Activated T-cell treated with anti-CD3 and anti-CD28 coated beads, Interleukin-2, amount 50 U/mL, for 1 hour (primary cell): ENCODE measurements at regions not wholly inside any gene's neighbourhood (a gene's known extent, or its start where the extent isn't known, plus 50 kb on each side); places are given as distances from the start of the nearest gene placed in this dataset.
"Not testable (repeated sequence)": the region's sequence is repeated elsewhere in the genome, so short reads cannot be mapped to it uniquely, and the experiment has no call there.

ENCODE experiments used
- DNase-seq: peaks from one replicate; pipeline ENCODE4 v3.0.0-alpha.2; 2020

DNA sequence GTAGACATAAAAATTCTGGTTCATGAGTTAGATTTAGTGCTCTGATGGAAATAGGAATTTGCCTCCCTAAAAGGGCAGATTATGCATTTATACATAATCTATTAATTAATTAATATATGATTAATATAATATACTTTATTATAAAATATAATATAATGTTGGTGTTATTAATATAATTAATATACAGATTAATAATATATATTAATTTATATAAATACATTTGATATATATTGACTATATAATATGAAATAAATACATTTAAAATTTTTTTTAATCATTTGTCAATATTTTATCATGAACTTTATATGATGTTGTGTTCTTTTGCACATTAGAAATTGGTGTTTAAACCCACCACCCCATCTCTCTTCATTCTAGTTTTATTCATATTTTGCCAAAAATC is 652.1 kb upstream of the ZNF804A start:
- no peak for DNase-seq

DNA sequence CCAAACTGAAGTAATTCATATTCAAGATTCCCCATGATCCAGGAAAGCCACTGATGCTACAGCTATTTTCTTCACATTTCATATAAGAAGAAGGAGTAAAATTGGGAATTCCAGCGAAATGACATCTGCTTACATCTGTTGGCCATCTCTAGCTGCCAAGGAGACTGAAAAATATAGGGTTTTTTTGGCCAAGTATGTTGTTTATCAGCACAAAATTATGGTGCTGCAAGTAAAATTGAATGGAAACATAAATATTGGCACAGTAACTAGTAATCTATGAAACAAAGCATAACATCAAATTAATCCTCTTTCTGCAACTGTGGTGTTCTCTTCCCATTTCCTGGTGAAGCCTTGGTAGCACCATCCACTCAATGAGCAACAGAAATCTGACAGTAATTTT is 649.5 kb upstream of the ZNF804A start:
- DNase-seq, result no peak

DNA sequence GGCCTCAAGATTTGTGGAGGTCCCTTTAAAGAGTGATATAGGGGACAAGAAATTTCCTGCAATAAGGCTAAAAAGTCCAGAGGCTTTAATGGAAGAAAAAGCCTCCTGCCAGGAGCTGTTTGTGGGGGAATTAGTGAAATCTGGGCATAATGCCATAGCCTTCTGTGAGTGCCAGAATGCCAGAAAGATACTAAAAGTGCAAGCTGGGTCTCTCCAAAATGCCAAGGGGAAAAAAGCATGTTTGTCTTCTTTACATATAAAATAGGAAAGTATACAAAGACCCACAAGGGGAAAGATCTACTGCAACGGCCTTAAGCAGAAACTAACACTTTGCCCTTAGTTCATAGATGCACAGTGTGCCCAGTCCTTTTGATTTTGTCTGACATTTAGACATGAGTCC is 647.7 kb upstream of the ZNF804A start:
- no peak for DNase-seq

DNA sequence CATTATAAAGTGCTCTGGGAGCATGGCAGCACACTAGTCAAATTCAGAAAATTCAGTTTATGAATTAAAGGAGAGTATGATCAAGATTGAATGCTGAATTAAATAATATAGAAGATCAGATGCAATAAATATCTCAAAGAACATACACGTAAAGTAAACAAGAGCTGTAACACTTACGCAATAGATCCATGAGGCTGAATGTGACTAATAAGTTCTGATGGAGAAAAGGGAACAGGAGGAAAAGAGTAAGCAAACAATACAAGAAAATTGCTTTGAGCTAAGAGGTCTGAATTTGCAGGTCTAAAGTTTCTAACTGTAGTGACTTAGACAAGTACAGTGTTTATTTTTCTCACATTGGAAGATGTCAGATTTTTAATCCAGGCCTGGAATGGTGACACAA is 646.7 kb upstream of the ZNF804A start:
- DNase-seq, result no peak

DNA sequence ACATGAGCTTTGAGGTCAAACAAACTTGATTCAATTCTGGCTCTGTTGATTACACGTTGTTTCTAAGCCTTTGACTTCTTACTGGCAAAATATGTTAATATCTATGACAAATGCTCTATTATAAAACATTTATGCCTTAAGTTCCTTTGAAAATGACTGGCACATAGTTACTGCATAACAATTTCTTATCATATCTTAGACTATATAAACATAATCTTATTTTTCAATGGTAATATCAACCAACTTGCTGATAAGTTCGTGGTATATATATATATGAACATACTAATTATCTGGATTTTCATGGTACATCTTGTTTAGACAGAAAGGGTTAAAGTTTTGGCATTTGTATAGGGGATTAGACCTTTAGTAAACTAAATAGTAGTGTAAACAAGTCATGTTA is 645.6 kb upstream of the ZNF804A start:
- no peak for DNase-seq

DNA sequence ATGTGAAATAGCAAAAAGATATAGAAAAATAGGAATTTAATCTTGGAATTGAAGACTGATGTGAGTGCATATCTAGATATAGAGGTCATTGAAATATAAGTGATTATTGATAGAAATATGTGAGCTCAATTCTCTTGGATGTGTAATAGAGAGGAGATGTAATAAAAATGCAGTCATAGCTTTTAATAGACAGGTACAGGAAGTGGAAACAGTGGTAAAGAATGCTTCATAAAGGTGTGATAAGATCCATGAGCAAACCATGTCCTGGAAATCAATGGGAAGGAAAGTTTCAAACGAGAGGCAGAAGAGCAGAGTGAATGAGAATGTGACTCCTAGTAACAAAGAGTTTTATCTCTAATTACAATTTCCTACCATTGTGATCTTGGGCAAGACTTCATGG is 634.7 kb upstream of the ZNF804A start:
- no peak for DNase-seq

DNA sequence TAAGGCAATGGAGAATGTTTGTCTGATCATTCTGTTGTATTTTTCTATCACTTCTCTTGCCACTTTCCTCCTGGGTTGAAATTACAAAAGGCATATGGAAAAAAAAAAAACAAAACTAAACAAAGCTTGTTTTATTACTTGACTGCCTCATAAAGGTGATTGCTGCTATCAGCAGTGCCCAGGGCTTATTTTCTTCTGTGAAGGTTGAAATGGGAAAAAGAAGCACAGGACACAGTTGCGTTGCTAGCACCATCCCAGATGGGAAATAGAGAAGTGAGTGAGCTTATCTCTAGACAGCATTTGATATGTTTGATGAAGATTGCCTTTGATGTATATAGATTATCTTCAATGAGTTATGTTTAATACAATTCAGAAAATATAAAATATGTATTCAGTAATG is 633.8 kb upstream of the ZNF804A start:
- no peak for DNase-seq

DNA sequence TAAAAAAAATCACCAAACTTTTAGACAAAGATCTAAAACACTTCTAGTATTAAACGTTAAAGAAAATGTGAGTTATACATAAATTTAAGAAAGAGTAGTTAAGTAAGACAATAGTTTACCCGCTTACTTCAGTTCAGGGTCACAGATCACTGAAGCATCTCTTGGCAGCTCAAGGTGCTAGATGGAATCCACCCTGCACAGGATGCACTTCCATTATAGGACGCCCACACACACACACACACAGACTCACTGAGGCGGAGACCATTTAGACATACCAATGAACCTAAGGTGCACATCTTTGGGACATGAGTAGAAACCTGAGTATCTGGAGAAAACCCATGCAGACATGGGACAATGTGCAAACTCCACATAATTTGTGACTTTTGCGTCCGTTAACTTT is 630.6 kb upstream of the ZNF804A start:
- no peak for DNase-seq

DNA sequence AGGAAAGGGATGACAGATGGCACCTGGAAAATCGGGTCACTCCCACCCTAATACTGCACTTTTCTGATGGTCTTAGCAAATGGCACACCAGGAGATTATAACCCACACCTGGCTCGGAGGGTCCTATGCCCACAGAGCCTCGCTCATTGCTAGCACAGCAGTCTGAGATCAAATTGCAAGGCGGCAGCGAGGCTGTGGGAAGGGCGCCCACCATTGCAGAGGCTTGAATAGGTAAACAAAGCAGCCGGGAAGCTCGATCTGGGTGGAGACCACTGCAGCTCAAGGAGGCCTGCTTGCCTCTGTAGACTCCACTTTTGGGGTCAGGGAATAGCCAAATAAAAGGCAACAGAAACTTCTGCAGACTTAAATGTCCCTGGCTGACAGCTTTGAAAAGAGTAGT is 622.7 kb upstream of the ZNF804A start:
- DNase-seq, result not testable (repeated sequence)

DNA sequence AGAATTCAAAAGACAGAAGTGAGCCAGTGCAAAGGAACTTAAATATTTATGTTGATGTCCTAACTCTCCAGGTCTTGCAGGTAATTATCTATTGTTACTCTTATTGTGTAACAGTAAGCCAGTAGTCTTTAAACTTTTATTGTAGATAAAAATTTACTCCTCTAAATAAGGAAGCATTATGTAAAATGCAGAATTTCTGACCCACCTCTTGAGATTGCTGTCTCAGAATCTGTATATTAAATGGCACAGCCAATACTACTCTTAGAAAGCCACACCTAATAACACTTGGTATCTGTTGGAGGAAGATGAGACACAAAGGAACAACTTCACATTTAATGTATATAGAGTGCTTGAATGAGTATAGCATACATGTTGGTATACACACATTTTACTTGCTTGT is 613.5 kb upstream of the ZNF804A start:
- no peak for DNase-seq

DNA sequence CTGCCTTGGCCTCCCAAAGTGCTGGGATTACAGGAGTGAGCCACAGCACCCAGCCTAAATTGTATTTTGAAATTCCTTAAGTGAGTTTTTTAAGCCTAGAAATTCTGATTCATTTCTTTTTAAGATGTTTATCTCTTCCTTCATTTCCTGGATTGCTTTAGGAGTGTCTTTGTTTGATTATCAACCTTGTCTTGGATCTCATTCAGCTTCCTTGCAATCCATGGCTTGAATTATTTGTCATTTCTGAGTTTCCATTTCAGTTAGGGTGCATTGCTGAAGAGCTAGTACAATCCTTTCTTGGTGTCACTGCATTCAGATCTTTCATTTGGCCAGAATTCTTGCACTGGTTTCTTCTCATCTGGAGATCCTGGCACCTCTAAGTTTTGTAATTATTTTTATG is 606.4 kb upstream of the ZNF804A start:
- DNase-seq, result no peak

DNA sequence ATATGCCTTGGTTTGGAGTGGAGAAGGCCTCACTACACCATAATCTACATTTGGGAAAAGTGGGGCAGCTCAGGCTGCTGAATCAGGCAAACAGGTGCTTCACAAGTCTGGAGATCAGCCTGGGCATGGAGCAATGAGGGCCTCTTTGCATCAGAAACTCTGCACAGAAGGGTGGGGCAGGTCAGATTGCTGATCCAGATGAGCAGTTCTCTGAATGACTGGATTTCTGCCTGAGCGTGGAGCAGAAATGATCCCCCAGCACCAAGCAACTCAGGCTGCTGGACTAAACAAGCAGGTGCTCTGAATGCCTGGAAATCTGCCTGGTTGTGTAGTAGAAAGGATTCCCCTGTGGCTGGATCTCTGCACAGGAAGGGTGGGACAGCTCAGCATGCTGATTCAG is 605.3 kb upstream of the ZNF804A start:
- no peak for DNase-seq

DNA sequence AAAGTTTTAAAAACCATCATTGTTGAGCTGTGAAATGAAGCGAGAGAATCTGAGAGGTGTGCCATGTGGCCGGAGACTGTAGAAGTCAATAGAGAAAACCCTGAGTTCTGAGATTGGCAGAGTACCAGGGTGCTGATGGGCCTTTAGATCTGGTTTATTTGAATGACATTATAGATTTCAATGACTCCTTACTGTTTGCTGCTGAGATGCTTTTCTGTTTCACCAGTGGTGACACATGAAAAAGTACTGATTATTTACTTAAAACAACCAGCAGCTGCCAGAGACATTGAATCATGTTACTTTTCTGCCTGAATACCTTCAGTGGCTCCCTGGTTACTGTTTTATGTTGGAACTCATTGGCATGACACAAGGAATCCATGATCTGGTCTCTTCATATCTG is 602.7 kb upstream of the ZNF804A start:
- DNase-seq, result no peak

DNA sequence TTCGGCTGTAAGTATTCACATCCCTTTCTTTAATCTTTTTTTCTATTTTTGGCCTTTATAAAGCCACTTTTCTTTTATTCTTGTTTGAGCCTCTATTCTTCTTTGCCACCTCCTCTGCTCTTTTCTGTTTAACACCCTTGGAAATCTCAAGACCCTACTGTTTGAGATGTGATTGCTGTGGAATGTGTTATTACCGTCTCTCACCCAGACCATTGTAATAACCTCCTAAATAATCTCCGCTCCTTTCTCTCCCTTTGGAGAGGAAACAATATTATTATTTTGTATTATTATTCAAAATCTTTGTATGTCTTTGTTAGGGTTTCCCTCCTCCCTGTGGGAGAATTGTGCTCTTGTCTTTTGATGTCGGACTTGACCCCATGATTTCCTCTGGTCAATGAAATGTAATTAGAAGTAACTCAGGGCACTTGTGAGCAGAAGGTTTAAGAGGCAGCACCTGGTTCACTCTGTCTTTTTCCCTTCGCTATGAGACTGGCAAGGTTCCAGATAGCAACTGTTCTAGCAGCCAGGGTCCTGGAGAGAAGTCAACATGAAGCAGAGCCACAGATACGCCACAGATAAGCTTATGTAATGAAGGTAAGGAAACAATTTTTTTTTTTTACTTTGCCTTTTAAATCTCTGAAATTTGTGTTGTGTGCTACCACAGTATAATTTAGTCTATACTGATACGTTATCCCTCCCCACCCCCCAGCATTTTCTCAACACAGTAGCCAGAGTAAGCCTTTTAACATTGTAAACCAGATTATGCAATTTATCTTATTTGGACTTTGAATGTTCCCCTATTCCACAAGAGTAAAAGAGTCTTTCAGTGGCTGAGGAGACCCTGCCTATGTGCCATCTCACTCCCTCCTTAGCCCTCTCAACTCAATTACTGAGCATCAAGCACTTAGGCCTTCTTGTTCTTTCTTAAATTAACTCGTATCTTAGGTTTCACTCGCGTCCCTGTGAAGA is 601.2 kb upstream of the ZNF804A start:
- DNase-seq, result no peak

DNA sequence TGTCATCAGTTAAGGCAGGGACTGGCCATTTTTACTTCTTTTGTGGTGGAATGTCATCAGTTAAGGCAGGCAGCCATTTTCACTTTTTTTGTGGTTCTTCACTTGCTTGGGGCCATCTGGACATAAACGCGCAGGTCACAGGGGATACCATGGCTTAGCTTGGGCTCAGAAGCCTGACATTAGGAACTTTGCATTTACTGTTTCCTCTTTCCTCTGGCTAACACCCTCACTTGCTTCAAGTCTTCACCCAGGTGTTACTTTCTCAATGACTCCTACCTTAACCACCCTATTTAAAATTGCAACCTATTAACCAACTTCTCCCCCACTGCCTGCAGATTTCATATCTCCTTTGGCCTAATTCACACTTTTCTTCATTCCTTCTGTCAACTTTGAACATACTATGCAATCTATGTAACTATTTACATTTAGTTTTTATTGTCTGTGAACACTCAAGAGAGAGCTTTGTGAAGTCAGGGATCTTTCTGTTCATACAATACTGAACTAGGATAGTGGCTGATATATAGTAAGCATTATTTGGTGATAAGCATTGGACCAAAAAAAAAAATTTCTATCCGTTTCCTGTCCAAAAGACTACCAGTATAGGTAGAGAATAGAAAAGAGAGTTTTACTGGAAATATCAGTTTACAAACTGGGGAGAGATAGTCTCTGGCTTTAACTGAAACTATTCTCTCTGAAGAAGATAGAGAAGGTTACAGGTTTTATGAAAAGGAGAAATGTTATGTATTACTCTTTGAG is 600.1 kb upstream of the ZNF804A start:
- no peak for DNase-seq

DNA sequence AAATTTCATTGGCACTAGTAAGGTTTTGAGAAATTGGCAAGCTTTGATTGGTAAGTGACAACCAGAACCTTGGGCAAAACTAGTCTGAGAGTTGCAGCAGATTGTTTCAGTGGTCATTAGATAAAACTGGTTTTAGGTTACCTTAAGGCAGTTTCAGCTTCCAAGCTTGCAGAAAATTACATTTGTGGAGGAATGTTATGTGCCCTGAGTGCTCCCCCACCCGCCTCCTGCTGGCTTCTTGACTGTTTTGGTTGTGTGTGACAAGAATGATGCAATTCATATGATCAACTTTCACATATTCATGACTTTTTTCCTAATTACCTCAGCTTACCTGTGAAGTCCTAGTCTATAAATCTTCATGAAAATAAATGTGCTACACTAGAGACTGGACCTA is 599.5 kb upstream of the ZNF804A start:
- DNase-seq, result no peak

DNA sequence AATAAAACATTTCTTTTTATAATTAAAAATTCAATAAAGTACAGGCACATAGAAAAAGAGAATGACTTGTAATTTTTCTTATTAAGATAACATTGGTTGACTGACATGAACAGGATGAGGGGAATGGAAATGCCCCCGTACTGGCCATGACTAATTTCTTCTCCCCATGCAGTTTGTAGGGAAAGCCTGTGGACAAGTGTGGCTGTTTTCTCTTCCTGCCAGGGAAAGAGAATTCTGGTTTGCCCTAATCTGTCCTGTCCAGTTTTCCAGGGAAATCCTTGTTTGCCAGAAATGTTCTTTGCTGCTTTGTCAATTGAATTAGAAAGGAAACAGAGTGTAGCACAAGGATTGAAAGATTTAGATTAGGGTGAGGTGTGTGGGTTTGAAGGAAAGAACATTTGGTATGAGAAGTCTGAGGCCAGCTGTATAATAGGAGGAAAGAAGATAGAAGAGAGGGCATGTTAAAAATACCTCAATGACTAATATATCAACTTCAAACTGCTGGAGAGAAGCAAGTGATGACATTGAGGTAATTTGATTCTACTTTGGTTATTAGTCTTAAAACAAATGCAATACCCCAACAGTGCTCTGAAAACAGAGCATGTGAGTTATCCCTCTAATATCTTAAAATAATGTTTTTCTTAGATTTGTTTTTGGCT is 593.9 kb upstream of the ZNF804A start:
- DNase-seq, result no peak

DNA sequence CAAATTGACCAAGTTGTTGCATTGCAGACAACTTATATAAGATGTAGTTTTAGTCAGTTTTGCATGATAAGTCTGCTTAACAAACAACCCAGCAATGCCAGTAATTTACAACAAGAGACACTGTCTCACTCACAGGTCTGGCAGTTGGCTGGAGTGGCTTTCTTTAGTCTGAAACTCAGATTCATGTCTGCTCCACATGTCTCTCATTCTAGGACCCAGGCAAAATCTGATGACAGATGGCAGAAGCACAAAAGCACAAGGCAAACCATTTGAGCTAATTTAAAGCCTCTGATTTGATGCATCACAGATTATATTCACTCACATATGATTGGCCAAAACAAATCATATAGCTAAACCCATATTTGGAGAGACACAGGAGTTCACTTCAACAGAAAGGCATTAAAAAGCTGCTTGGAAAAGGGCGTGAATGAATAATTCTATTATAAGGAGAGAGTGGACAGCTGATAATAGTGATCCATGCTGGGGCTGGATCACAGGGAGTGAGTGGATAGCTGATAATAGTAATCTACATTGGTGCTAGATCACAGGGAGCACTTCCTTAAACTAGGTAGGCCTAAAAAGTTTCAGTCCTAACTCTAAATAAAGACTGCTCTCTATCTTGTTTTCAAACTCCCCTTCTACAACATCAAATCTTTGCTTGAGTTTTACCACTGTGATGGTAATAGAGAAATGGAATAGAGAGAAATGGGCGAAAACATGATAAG is 593.2 kb upstream of the ZNF804A start:
- DNase-seq, result no peak

DNA sequence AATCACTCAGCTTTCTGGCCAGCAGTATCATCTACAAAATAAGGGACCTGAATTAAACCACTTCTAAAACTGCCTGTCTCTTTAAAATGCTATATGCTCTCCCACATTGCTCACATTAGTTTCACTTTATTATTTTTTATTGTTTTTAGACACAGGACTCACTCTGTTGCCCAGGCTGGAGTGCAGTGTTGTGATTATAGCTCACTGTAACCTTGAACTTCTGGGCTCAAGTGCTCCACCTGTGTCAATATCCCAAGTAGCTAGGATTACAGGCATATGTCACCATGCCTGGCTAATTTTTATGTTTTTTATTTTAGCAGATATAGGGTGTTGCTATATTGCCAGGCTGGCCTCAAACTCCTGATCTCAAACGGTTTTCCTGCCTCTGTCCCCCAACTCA is 591.3 kb upstream of the ZNF804A start:
- DNase-seq, result no peak

DNA sequence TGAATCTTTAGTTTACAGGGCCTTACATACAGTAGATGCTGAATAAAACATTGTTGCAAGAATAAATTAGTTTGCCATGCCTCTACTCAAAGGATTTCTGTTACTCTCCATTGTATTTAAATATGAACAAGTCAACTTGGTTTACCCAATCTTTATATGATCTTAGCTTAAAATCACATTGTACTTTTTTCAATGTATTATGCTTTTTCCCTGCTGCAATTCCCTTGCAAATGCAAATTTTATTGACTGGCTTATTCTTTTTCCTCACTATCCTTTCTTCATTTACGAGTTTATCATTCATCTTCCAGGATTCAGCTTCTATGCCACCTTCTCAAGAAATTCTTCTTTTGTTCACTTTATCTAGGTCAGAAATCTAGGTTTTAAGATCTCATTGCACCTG is 571.4 kb upstream of the ZNF804A start:
- no peak for DNase-seq

DNA sequence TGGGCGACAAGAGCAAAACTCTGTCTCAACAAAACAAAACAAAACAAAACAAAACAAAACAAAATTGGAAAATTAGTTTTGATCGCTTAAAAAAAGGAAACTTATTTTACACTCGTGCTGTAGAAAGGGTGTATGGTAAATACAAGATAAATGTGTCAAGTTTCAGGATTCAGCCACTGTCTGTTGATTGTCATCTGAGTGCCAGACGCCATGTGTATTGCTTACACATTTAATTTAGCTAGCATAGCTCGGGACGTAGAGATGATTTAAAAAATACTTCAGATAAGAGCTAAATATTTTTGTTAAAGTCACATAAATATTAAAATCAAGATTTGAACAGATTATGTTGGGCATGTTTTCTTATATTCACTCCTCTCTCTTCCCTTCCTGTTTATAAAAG is 568.1 kb upstream of the ZNF804A start:
- no peak for DNase-seq

DNA sequence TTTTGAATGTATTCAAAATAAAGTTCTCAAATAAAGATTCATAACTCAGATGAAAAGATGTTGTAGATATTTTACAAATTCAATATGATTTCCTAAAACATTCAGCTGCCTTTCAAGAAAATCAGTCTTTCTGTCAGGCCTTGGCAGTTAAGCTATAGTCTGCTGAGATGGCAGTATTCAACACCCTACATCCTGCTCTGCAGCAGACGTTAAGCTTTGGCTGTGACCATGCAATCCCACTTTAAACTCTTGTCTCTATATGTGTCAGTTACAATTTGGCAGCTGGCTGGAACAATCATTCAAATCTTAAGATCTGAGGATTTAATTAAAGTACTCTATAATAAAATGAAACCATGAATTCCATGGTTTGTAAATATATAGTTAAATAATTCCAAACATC is 567.3 kb upstream of the ZNF804A start:
- no peak for DNase-seq
